ENCODE measurements at regions not wholly inside any gene's neighbourhood (a gene's known extent, or its start where the extent isn't known, plus 50 kb on each side); places are given as distances from the start of the nearest gene placed in this dataset.

GRCh38 chr5:173408946-173409345 lies 80.7 kb upstream of the STC2 start:
- ChIA-PET CTCF (no interaction called here), POLR2A (no interaction called here)
- no peaks in the 10 kb centered on the region for H3K4me1 ChIP-seq (ENCODE audit: control insufficient read depth, extremely low read depth, insufficient read depth, low read length)
- no peak for DNase-seq (ENCODE audit: low read depth, low spot score)
- H2AFZ ChIP-seq (ENCODE audit: low read depth, low read length), result no peak overlapping the region
- FAIRE-seq, result no peak
- no TSS peak for BruUV-seq (replicated peaks)
- no peaks in the 10 kb centered on the region for H3K36me3 ChIP-seq (ENCODE audit: control insufficient read depth in 2 of 2, extremely low read depth in 1 of 2, insufficient read depth in 2 of 2, low read length in 2 of 2)
- H3K9ac ChIP-seq (replicated peaks; ENCODE audit: extremely low read depth, insufficient read depth, low read length), result no peak overlapping the region
- H3K79me2 ChIP-seq (ENCODE audit: control insufficient read depth, insufficient read depth, low read length), result no peaks in the 10 kb centered on the region
- H3K27ac ChIP-seq (ENCODE audit: insufficient read depth, low read depth, low read length), result no peak overlapping the region
- no peak overlapping the region for H3K4me2 ChIP-seq (ENCODE audit: insufficient read depth, low read length)
- TF ChIP-seq MYC (IDR thresholded peaks at IDR 0.05; ENCODE audit: low read depth, low read length) (no peak), POLR2AphosphoS5 (IDR thresholded peaks at IDR 0.05; ENCODE audit: insufficient read depth, low read depth, low read length) (no peak), EZH2 (IDR thresholded peaks at IDR 0.05; ENCODE audit: borderline replicate concordance, low read depth, low read length, severe bottlenecking) (no peak)
- H3K9me3 ChIP-seq (replicated peaks; ENCODE audit: control insufficient read depth, insufficient read depth, low read length), result no peaks in the 10 kb centered on the region
- dilution Hi-C loops (cut with MboI; ENCODE audit: extremely low pct_ligation_motif_present, low sequenced_read_pairs), result no loop called here
- no peaks in the 10 kb centered on the region for H3K27me3 ChIP-seq (ENCODE audit: control insufficient read depth in 2 of 2, insufficient read depth in 2 of 2, low read length in 2 of 2)
- no peaks in the 10 kb centered on the region for H4K20me1 ChIP-seq (replicated peaks; ENCODE audit: control insufficient read depth, extremely low read depth, insufficient read depth, low read length)
- H3K9me1 ChIP-seq (replicated peaks; ENCODE audit: control insufficient read depth, extremely low read depth, insufficient read depth, low read length), result no peaks in the 10 kb centered on the region
- intact Hi-C loops (cut with micrococcal nuclease), result no loop called here
- H3K4me3 ChIP-seq (replicated peaks in 1 of 3; ENCODE audit: insufficient read depth in 1 of 3, low read depth in 1 of 3, low read length in 3 of 3), result no peak overlapping the region

DNA sequence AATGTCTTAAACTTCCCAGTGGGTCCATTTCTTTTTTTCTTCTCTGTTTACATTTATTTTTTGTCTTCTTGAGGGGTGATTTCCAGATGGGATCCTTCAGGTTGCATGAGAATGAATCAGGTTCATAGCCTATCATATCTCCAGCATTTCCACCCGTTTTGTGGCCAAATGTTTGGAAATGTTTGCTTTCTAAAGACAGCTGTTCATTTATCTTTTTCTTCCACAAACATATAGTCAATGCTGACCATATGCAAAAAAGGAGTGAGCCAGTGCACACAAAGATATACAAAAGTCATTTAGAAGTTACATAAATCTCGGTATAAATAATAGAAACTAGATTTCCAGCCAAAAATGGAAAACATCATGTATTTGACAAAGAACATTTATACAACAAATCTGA lies 71.6 kb upstream of the STC2 start:
- Histone ChIP-seq H3K9me1 (replicated peaks; ENCODE audit: control insufficient read depth, extremely low read depth, insufficient read depth, low read length) (no peaks in the 10 kb centered on the region), H3K9ac (replicated peaks; ENCODE audit: extremely low read depth, insufficient read depth, low read length) (no peak overlapping the region), H3K79me2 (ENCODE audit: control insufficient read depth, insufficient read depth, low read length) (no peaks in the 10 kb centered on the region), H3K4me1 (ENCODE audit: control insufficient read depth, extremely low read depth, insufficient read depth, low read length) (no peaks in the 10 kb centered on the region), H3K27ac (ENCODE audit: insufficient read depth, low read depth, low read length) (no peak overlapping the region), H3K4me2 (ENCODE audit: insufficient read depth, low read length) (no peak overlapping the region), H3K27me3 (ENCODE audit: control insufficient read depth in 2 of 2, insufficient read depth in 2 of 2, low read length in 2 of 2) (no peaks in the 10 kb centered on the region), H4K20me1 (replicated peaks; ENCODE audit: control insufficient read depth, extremely low read depth, insufficient read depth, low read length) (no peaks in the 10 kb centered on the region), H3K9me3 (replicated peaks; ENCODE audit: control insufficient read depth, insufficient read depth, low read length) (no peaks in the 10 kb centered on the region), H3K4me3 (replicated peaks in 1 of 3; ENCODE audit: insufficient read depth in 1 of 3, low read depth in 1 of 3, low read length in 3 of 3) (no peak overlapping the region), H2AFZ (ENCODE audit: low read depth, low read length) (no peak overlapping the region), H3K36me3 (ENCODE audit: control insufficient read depth in 2 of 2, extremely low read depth in 1 of 2, insufficient read depth in 2 of 2, low read length in 2 of 2) (no peaks in the 10 kb centered on the region)
- dilution Hi-C loops (cut with MboI; ENCODE audit: extremely low pct_ligation_motif_present, low sequenced_read_pairs), result no loop called here
- intact Hi-C loops (cut with micrococcal nuclease), result loop anchor here (5.0 kb wide), 1 partner anchor 172 kb away; no protein-coding TSS in a partner anchor
- TF ChIP-seq CTCF (IDR thresholded peaks at IDR 0.05; ENCODE audit: extremely low read depth in 1 of 2, insufficient read depth in 1 of 2, low read depth in 1 of 2, low read length in 2 of 2), result no peak
- no peak for TF ChIP-seq POLR2A (IDR thresholded peaks at IDR 0.05; ENCODE audit: low read depth, low read length)
- no peak for TF ChIP-seq EZH2 (IDR thresholded peaks at IDR 0.05; ENCODE audit: borderline replicate concordance, low read depth, low read length, severe bottlenecking)
- TF ChIP-seq, protein P1, sequence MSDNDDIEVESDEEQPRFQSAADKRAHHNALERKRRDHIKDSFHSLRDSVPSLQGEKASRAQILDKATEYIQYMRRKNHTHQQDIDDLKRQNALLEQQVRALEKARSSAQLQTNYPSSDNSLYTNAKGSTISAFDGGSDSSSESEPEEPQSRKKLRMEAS (IDR thresholded peaks at IDR 0.05; ENCODE audit: insufficient read depth, insufficient read length), result no peak
- TF ChIP-seq POLR2AphosphoS5 (IDR thresholded peaks at IDR 0.05; ENCODE audit: insufficient read depth, low read depth, low read length), result no peak
- TF ChIP-seq MYC (IDR thresholded peaks at IDR 0.05; ENCODE audit: low read depth, low read length), result no peak
- no peak for TF ChIP-seq GATA2 (IDR thresholded peaks at IDR 0.05; ENCODE audit: insufficient read depth, insufficient read length, low read depth, low read length)
- no peak for TF ChIP-seq FOS (IDR thresholded peaks at IDR 0.05; ENCODE audit: borderline replicate concordance, insufficient read depth, low read length)
- TF ChIP-seq JUN (IDR thresholded peaks at IDR 0.05; ENCODE audit: borderline replicate concordance, insufficient read depth, insufficient read length, low read depth), result no peak
- ChIA-PET CTCF (no interaction called here), POLR2A (no interaction called here)
- FAIRE-seq (no peak), DNase-seq (ENCODE audit: low read depth, low spot score) (no peak)
- no TSS peak for BruUV-seq (replicated peaks)
